ENCODE measurements at regions not wholly inside any gene's neighbourhood (a gene's known extent, or its start where the extent isn't known, plus 50 kb on each side); places are given as distances from the start of the nearest gene placed in this dataset.
"Not testable (repeated sequence)": the region's sequence is repeated elsewhere in the genome, so short reads cannot be mapped to it uniquely, and the experiment has no call there.

DNA sequence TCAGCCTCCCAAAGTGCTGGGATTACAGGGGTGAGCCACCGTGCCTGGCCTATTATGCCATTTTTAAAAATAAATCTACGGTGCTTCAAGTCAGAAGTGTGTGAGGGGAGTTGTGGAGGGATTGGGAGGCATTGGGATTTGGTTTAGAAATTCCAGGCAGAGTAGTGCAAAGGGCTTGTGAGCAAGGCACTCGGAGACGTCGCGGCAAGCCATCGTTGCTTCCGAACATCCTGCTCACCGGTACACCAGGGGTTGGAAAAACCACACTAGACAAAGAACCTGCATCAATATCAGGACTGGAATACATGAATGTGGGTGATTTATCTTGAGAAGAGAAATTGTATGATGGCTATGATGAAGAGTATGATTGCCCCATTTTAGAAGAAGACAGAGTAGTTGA lies 227.0 kb downstream of the ALG10 start:
- no TSS peak for BruUV-seq (replicated peaks)
- no peak for FAIRE-seq
- H3K9me3 ChIP-seq (replicated peaks; ENCODE audit: control insufficient read depth, insufficient read depth, low read length) = peaks cover 5% of the 10 kb centered on the region
- H3K36me3 ChIP-seq (ENCODE audit: control insufficient read depth in 2 of 2, extremely low read depth in 1 of 2, insufficient read depth in 2 of 2, low read length in 2 of 2) = no peaks in the 10 kb centered on the region
- no peaks in the 10 kb centered on the region for H3K27me3 ChIP-seq (ENCODE audit: control insufficient read depth in 2 of 2, insufficient read depth in 2 of 2, low read length in 2 of 2)
- no peak overlapping the region for H3K4me2 ChIP-seq (ENCODE audit: insufficient read depth, low read length)
- H3K9ac ChIP-seq (replicated peaks; ENCODE audit: extremely low read depth, insufficient read depth, low read length) = no peak overlapping the region
- H3K4me3 ChIP-seq (replicated peaks in 1 of 3; ENCODE audit: insufficient read depth in 1 of 3, low read depth in 1 of 3, low read length in 3 of 3) = no peak overlapping the region
- no peak overlapping the region for H2AFZ ChIP-seq (ENCODE audit: low read depth, low read length)
- dilution Hi-C loops (cut with MboI; ENCODE audit: extremely low pct_ligation_motif_present, low sequenced_read_pairs) = no loop called here
- no peaks in the 10 kb centered on the region for H3K9me1 ChIP-seq (replicated peaks; ENCODE audit: control insufficient read depth, extremely low read depth, insufficient read depth, low read length)
- TF ChIP-seq GATA2 (IDR thresholded peaks at IDR 0.05; ENCODE audit: insufficient read depth, insufficient read length, low read depth, low read length) (no peak), FOS (IDR thresholded peaks at IDR 0.05; ENCODE audit: borderline replicate concordance, insufficient read depth, low read length) (no peak), POLR2AphosphoS5 (IDR thresholded peaks at IDR 0.05; ENCODE audit: insufficient read depth, low read depth, low read length) (no peak), EZH2 (IDR thresholded peaks at IDR 0.05; ENCODE audit: borderline replicate concordance, low read depth, low read length, severe bottlenecking) (no peak), MYC (IDR thresholded peaks at IDR 0.05; ENCODE audit: low read depth, low read length) (no peak), JUN (IDR thresholded peaks at IDR 0.05; ENCODE audit: borderline replicate concordance, insufficient read depth, insufficient read length, low read depth) (no peak), POLR2A (IDR thresholded peaks at IDR 0.05; ENCODE audit: low read depth, low read length) (no peak)
- TF ChIP-seq, protein P1, sequence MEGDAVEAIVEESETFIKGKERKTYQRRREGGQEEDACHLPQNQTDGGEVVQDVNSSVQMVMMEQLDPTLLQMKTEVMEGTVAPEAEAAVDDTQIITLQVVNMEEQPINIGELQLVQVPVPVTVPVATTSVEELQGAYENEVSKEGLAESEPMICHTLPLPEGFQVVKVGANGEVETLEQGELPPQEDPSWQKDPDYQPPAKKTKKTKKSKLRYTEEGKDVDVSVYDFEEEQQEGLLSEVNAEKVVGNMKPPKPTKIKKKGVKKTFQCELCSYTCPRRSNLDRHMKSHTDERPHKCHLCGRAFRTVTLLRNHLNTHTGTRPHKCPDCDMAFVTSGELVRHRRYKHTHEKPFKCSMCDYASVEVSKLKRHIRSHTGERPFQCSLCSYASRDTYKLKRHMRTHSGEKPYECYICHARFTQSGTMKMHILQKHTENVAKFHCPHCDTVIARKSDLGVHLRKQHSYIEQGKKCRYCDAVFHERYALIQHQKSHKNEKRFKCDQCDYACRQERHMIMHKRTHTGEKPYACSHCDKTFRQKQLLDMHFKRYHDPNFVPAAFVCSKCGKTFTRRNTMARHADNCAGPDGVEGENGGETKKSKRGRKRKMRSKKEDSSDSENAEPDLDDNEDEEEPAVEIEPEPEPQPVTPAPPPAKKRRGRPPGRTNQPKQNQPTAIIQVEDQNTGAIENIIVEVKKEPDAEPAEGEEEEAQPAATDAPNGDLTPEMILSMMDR (IDR thresholded peaks at IDR 0.05; ENCODE audit: extremely low read depth in 1 of 2, insufficient read depth in 1 of 2, low read depth in 1 of 2, low read length in 2 of 2) = no peak
- TF ChIP-seq, protein P2, sequence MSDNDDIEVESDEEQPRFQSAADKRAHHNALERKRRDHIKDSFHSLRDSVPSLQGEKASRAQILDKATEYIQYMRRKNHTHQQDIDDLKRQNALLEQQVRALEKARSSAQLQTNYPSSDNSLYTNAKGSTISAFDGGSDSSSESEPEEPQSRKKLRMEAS (IDR thresholded peaks at IDR 0.05; ENCODE audit: insufficient read depth, insufficient read length) = no peak
- H4K20me1 ChIP-seq (replicated peaks; ENCODE audit: control insufficient read depth, extremely low read depth, insufficient read depth, low read length) = no peaks in the 10 kb centered on the region
- no peak for DNase-seq (ENCODE audit: low read depth, low spot score)
- intact Hi-C loops (cut with micrococcal nuclease) = no loop called here
- CTCF ChIA-PET = no interaction called here
- POLR2A ChIA-PET = no interaction called here
- H3K79me2 ChIP-seq (ENCODE audit: control insufficient read depth, insufficient read depth, low read length) = no peaks in the 10 kb centered on the region
- no peaks in the 10 kb centered on the region for H3K4me1 ChIP-seq (ENCODE audit: control insufficient read depth, extremely low read depth, insufficient read depth, low read length)
- H3K27ac ChIP-seq (ENCODE audit: insufficient read depth, low read depth, low read length) = no peak overlapping the region

DNA sequence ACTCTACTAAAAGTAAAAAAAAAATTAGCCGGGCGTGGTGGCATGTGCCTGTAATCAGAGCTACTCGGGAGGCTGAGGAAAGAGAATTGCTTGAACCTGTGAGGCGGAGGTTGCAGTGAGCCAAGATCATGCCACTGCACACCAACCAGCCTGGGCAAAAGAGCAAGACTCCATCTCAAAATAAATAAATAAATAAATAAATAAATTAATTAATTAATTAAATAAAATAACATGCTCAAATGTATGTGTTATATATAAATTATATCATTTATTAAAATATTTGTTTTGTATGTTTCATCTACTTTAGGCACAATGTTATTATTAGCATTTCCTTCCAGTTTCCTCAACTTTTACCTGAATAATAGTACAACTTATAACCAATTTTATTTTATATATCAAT lies 229.6 kb downstream of the ALG10 start:
- H3K36me3 ChIP-seq (ENCODE audit: control insufficient read depth in 2 of 2, extremely low read depth in 1 of 2, insufficient read depth in 2 of 2, low read length in 2 of 2); H3K4me2 ChIP-seq (ENCODE audit: insufficient read depth, low read length); CTCF ChIA-PET; DNase-seq (ENCODE audit: low read depth, low spot score); dilution Hi-C loops (cut with MboI; ENCODE audit: extremely low pct_ligation_motif_present, low sequenced_read_pairs); FAIRE-seq; H3K9me3 ChIP-seq (replicated peaks; ENCODE audit: control insufficient read depth, insufficient read depth, low read length); BruUV-seq (replicated peaks); H3K9me1 ChIP-seq (replicated peaks; ENCODE audit: control insufficient read depth, extremely low read depth, insufficient read depth, low read length); H3K27ac ChIP-seq (ENCODE audit: insufficient read depth, low read depth, low read length); H3K4me1 ChIP-seq (ENCODE audit: control insufficient read depth, extremely low read depth, insufficient read depth, low read length); POLR2A ChIA-PET; H3K4me3 ChIP-seq (replicated peaks in 1 of 3; ENCODE audit: insufficient read depth in 1 of 3, low read depth in 1 of 3, low read length in 3 of 3); H2AFZ ChIP-seq (ENCODE audit: low read depth, low read length); H3K79me2 ChIP-seq (ENCODE audit: control insufficient read depth, insufficient read depth, low read length); H4K20me1 ChIP-seq (replicated peaks; ENCODE audit: control insufficient read depth, extremely low read depth, insufficient read depth, low read length); H3K9ac ChIP-seq (replicated peaks; ENCODE audit: extremely low read depth, insufficient read depth, low read length); H3K27me3 ChIP-seq (ENCODE audit: control insufficient read depth in 2 of 2, insufficient read depth in 2 of 2, low read length in 2 of 2): not testable (repeated sequence)
- intact Hi-C loops (cut with micrococcal nuclease) = loop anchor here (10.0 kb wide), 1 partner anchor 47 kb away; no protein-coding TSS in a partner anchor
